ENCODE measurements at regions not wholly inside any gene's neighbourhood (a gene's known extent, or its start where the extent isn't known, plus 50 kb on each side); places are given as distances from the start of the nearest gene placed in this dataset.
A peak's percentile ranks its signal among the peaks of the same experiment; 100 is the strongest.

- TF ChIP-seq PRDM15 (CRISPR knock-in tag; IDR thresholded peaks at IDR 0.05) (no peak), ZNF512 (CRISPR knock-in tag; IDR thresholded peaks at IDR 0.05; ENCODE audit: borderline replicate concordance) (no peak), SP1 (CRISPR knock-in tag; conservative IDR thresholded peaks at IDR 0.05) (no peak), IRF1 (CRISPR knock-in tag; IDR thresholded peaks at IDR 0.05) (no peak), ZNF532 (CRISPR knock-in tag; IDR thresholded peaks at IDR 0.05; ENCODE audit: borderline replicate concordance) (no peak), TCF7 (CRISPR knock-in tag; IDR thresholded peaks at IDR 0.05; ENCODE audit: low read depth) (no peak), ERG (CRISPR knock-in tag; IDR thresholded peaks at IDR 0.05) (no peak)
These were observed 147.0 kb downstream of the ENGASE start (continued) for GRCh38 chr17:79221597-79221996.

- Mint-ChIP-seq H3K27ac (no peak overlapping the region), H3K27me3 (ENCODE audit: low read depth) (no peaks in the 10 kb centered on the region), H3K36me3 (no peaks in the 10 kb centered on the region), H3K4me1 (peaks cover 37% of the 10 kb centered on the region), H3K4me3 (peak overlapping the region; percentile 75), H3K9me3 (no peaks in the 10 kb centered on the region)
- peak; percentile 62 for DNase-seq (ENCODE audit: low spot score)
- peak; percentile 82 for ATAC-seq
- ChIA-PET POLR2A (interaction anchor here (0.6 kb wide), 1 partner anchor 70 kb away, joined by 3 read pairs; no protein-coding TSS in a partner anchor), CTCF (interaction anchor here (0.9 to 2.0 kb wide), 5 partner anchors 29 to 173 kb away, joined by 3 to 12 read pairs (median 4); no protein-coding TSS in a partner anchor)
- TF ChIP-seq PRDM15 (CRISPR knock-in tag; IDR thresholded peaks at IDR 0.05) (peak; percentile 65; the same call in 1 of the 2 replicates), FOXJ3 (CRISPR knock-in tag; IDR thresholded peaks at IDR 0.05; ENCODE audit: borderline replicate concordance) (no peak), NFYB (CRISPR knock-in tag; conservative IDR thresholded peaks at IDR 0.05; ENCODE audit: low read depth) (peak; percentile 63), MAX (CRISPR knock-in tag; IDR thresholded peaks at IDR 0.05) (peak; percentile 63; the same call in 1 of the 2 replicates), SP1 (CRISPR knock-in tag; conservative IDR thresholded peaks at IDR 0.05) (0 out of 2 replicates have a peak, but pooled peaks have one; percentile 33)
These were observed 146.2 kb downstream of the ENGASE start for GRCh38 chr17:79220713-79221291.

Data from WTC11 (cell line).